K562 (cell line): ENCODE measurements at regions not wholly inside any gene's neighbourhood (a gene's known extent, or its start where the extent isn't known, plus 50 kb on each side); places are given as distances from the start of the nearest gene placed in this dataset.

Source experiments
- CHD7 ChIP-seq: fragments of 200-600 bp; sonication (generic); IDR thresholded peaks from one replicate; pipeline ENCODE4 v1.6.1; 2012; ENCODE audit warnings: mild to moderate bottlenecking, low read depth, low read length, inconsistent platforms
- CTCF ChIP-seq, 3 experiments: IDR thresholded peaks in 2 of 3; conservative IDR thresholded peaks in 1 of 3; 2 replicates each; pipeline ENCODE4 v1.5.1; 2011 to 2012; ENCODE audit warnings: low read length in 3 of 3, mild to moderate bottlenecking in 3 of 3, control low read depth in 2 of 3, improper control_type of control experiment in 1 of 3, inconsistent platforms in 1 of 3, low read depth in 1 of 3, mixed read lengths in 1 of 3, moderate library complexity in 1 of 3; ENCODE audit not compliant: insufficient read depth in 2 of 3
- HCFC1 ChIP-seq: IDR thresholded peaks from 2 replicates; pipeline ENCODE4 v1.6.1; 2012; ENCODE audit warnings: low read depth, low read length, improper control_type of control experiment
- HDAC6 ChIP-seq: IDR thresholded peaks from 2 replicates; pipeline ENCODE4 v1.6.1; 2012; ENCODE audit warnings: low read depth, mild to moderate bottlenecking, control low read depth, inconsistent platforms, low read length, moderate library complexity
- MED1 ChIP-seq: sonication (generic); formaldehyde crosslinking; IDR thresholded peaks from 2 replicates; pipeline ENCODE4 v1.8.1; 2023; ENCODE audit warnings: missing genetic modification reagents, borderline replicate concordance
- MTA3 ChIP-seq: fragments of 450-650 bp; formaldehyde crosslinking; IDR thresholded peaks from 2 replicates; pipeline ENCODE4 v1.6.1; 2017; ENCODE audit warnings: mild to moderate bottlenecking, borderline replicate concordance
- TF ChIP-seq, protein P1 (sequence below): IDR thresholded peaks from 2 replicates; pipeline ENCODE4 v1.6.1; 2016; ENCODE audit warnings: missing genetic modification characterization, missing compliant biosample characterization
- TF ChIP-seq, protein P2 (sequence below): fragments of 250-450 bp; sonication (Bioruptor Pico); IDR thresholded peaks from 2 replicates; pipeline ENCODE4 v1.4.0; 2020; ENCODE audit warnings: borderline replicate concordance

DNA sequence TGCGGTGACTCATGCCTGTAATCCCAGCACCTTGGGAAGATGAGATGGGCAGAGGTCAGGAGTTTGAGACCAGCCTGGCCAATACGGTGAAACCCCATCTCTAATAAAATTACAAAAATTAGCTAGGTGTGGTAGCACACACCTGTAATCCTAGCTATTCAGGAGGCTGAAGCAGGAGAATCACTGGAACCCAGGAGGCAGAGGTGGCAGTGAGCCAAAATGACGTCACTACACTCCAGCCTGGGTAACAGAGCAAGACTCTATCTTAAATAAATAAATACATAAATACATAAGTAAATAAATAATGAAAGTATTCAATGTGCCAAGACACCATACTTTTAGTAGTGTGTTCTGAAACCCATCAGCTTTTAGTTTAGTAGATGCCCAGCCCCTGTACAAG, 308.1 kb upstream of the FLRT2 start:
- TF ChIP-seq, protein P1, sequence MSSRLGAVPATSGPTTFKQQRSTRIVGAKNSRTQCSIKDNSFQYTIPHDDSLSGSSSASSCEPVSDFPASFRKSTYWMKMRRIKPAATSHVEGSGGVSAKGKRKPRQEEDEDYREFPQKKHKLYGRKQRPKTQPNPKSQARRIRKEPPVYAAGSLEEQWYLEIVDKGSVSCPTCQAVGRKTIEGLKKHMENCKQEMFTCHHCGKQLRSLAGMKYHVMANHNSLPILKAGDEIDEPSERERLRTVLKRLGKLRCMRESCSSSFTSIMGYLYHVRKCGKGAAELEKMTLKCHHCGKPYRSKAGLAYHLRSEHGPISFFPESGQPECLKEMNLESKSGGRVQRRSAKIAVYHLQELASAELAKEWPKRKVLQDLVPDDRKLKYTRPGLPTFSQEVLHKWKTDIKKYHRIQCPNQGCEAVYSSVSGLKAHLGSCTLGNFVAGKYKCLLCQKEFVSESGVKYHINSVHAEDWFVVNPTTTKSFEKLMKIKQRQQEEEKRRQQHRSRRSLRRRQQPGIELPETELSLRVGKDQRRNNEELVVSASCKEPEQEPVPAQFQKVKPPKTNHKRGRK (tag) = no peak
- TF ChIP-seq HCFC1 (no peak), MTA3 (no peak), CTCF (IDR thresholded peaks at IDR 0.05 in 2 of 3, conservative IDR thresholded peaks at IDR 0.05 in 1 of 3; ENCODE audit: insufficient read depth in 2 of 3, low read depth in 1 of 3, low read length in 3 of 3) (no peak), CHD7 (no peak), HDAC6 (no peak), MED1 (no peak)
- TF ChIP-seq, protein P2, sequence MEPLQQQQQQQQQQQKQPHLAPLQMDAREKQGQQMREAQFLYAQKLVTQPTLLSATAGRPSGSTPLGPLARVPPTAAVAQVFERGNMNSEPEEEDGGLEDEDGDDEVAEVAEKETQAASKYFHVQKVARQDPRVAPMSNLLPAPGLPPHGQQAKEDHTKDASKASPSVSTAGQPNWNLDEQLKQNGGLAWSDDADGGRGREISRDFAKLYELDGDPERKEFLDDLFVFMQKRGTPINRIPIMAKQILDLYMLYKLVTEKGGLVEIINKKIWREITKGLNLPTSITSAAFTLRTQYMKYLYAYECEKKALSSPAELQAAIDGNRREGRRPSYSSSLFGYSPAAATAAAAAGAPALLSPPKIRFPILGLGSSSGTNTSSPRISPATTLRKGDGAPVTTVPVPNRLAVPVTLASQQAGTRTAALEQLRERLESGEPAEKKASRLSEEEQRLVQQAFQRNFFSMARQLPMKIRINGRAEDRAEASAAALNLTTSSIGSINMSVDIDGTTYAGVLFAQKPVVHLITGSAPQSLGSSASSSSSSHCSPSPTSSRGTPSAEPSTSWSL (CRISPR knock-in tag) = no peak
